IMR-90 (cell line): ENCODE measurements at regions not wholly inside any gene's neighbourhood (a gene's known extent, or its start where the extent isn't known, plus 50 kb on each side); places are given as distances from the start of the nearest gene placed in this dataset.

ENCODE experiments used
- ATAC-seq: fragments of 200-7000 bp; cut with Tn5 transposase; 2 replicates; pipeline ENCODE4 v1.9.1; 2020; ENCODE audit warnings: low read depth, mild to moderate bottlenecking, moderate library complexity
- BruUV-seq: library from RNA; stranded (reverse); fragments of 400-500 nt; replicated peaks from 2 replicates; lab custom pipeline; 2021; lab: Mats Ljungman, UMichigan
- CTCF ChIA-PET: fragments of 300-600 bp; formaldehyde crosslinking; extraction: SDS; loops from one replicate; lab custom pipeline; 2021; ENCODE audit warnings: antibody characterized with exemption; lab: Yijun Ruan, JAX
- POLR2A ChIA-PET: fragments of 300-600 bp; sonication (Branson Sonifier 250); formaldehyde crosslinking; loops from one replicate; lab custom pipeline; 2022; ENCODE audit warnings: antibody characterized with exemption; ENCODE audit not compliant: unreplicated experiment; lab: Charles Lee
- DNase-seq: peaks from one replicate; pipeline ENCODE4 v3.0.0; 2013
- H2AFZ ChIP-seq: replicated peaks from 2 replicates; pipeline ENCODE3; 2013; ENCODE audit warnings: low read length, mild to moderate bottlenecking; ENCODE audit not compliant: poor library complexity
- H2AK5ac ChIP-seq: 2 replicates; pipeline ENCODE4 v1.6.1; 2013; ENCODE audit warnings: low read depth, low read length, inconsistent platforms
- H2AK9ac ChIP-seq: replicated peaks from 2 replicates; pipeline ENCODE3; 2013; ENCODE audit warnings: mild to moderate bottlenecking, low read depth, low read length, moderate library complexity; ENCODE audit not compliant: poor library complexity
- H2BK120ac ChIP-seq: 2 replicates; pipeline ENCODE4 v1.6.1; 2013; ENCODE audit warnings: low read depth, low read length, inconsistent platforms
- H2BK15ac ChIP-seq: 3 replicates; pipeline ENCODE4 v1.6.1; 2013; ENCODE audit warnings: low read depth, low read length, inconsistent platforms
- H2BK20ac ChIP-seq: 2 replicates; pipeline ENCODE4 v1.6.1; 2013; ENCODE audit warnings: low read depth, mild to moderate bottlenecking, inconsistent platforms, low read length, moderate library complexity
- H2BK5ac ChIP-seq: 2 replicates; pipeline ENCODE4 v1.6.1; 2013; ENCODE audit warnings: mild to moderate bottlenecking, low read depth, low read length, inconsistent platforms; ENCODE audit not compliant: poor library complexity, severe bottlenecking
- H3K14ac ChIP-seq: replicated peaks from 2 replicates; pipeline ENCODE4 v1.6.1; 2013; ENCODE audit warnings: low read depth, low read length, inconsistent platforms
- H3K18ac ChIP-seq: 2 replicates; pipeline ENCODE4 v1.6.1; 2013; ENCODE audit warnings: low read depth, low read length, control low read depth
- H3K23ac ChIP-seq: 2 replicates; pipeline ENCODE4 v1.6.1; 2013; ENCODE audit warnings: low read depth, low read length, inconsistent platforms
- H3K27ac ChIP-seq: 2 replicates; pipeline ENCODE4 v1.5.1; 2013; ENCODE audit warnings: mild to moderate bottlenecking, control low read depth, low read length; ENCODE audit not compliant: insufficient read depth
- H3K27me3 ChIP-seq: 2 replicates; pipeline ENCODE4 v1.6.1; 2013; ENCODE audit warnings: low read length; ENCODE audit not compliant: control insufficient read depth, insufficient read depth
- H3K36me3 ChIP-seq: 2 replicates; pipeline ENCODE4 v1.6.1; 2013; ENCODE audit warnings: low read length, mixed read lengths; ENCODE audit not compliant: control insufficient read depth, insufficient read depth
- H3K4ac ChIP-seq: 2 replicates; pipeline ENCODE4 v1.6.1; 2013; ENCODE audit warnings: low read depth, low read length, inconsistent platforms
- H3K4me1 ChIP-seq: 2 replicates; pipeline ENCODE4 v1.6.1; 2013; ENCODE audit warnings: low read length, mixed read lengths; ENCODE audit not compliant: control insufficient read depth, insufficient read depth
- H3K4me2 ChIP-seq: 2 replicates; pipeline ENCODE4 v1.6.1; 2013; ENCODE audit warnings: low read depth, mild to moderate bottlenecking, control low read depth, low read length, moderate library complexity
- H3K4me3 ChIP-seq: 2 replicates; pipeline ENCODE4 v1.5.1; 2013; ENCODE audit warnings: low read depth, mild to moderate bottlenecking, control low read depth, low read length, moderate library complexity; ENCODE audit not compliant: insufficient read depth
- H3K56ac ChIP-seq: 2 replicates; pipeline ENCODE4 v1.6.1; 2013; ENCODE audit warnings: low read length, inconsistent platforms; ENCODE audit not compliant: insufficient read depth; ENCODE audit errors: extremely low read depth
- H3K79me1 ChIP-seq, 2 experiments: 2 replicates each; pipeline ENCODE4 v1.6.1; 2013; ENCODE audit warnings: low read length in 2 of 2, inconsistent platforms in 1 of 2, low read depth in 1 of 2
- H3K9ac ChIP-seq: 2 replicates; pipeline ENCODE4 v1.6.1; 2013; ENCODE audit warnings: low read depth, low read length, control low read depth
- H3K9me1 ChIP-seq: 2 replicates; pipeline ENCODE4 v1.6.1; 2013; ENCODE audit warnings: low read length, inconsistent platforms; ENCODE audit not compliant: insufficient read depth
- H3K9me3 ChIP-seq: 2 replicates; pipeline ENCODE4 v1.6.1; 2013; ENCODE audit warnings: low read length; ENCODE audit not compliant: control insufficient read depth, insufficient read depth
- H4K20me1 ChIP-seq: 2 replicates; pipeline ENCODE4 v1.6.1; 2013; ENCODE audit warnings: low read length, inconsistent platforms; ENCODE audit not compliant: insufficient read depth
- H4K5ac ChIP-seq: 2 replicates; pipeline ENCODE4 v1.6.1; 2013; ENCODE audit warnings: mild to moderate bottlenecking, low read depth, low read length, control low read depth
- H4K8ac ChIP-seq, 2 experiments: 2 replicates each; pipeline ENCODE4 v1.6.1; 2013; ENCODE audit warnings: low read depth in 2 of 2, low read length in 2 of 2, control low read depth in 1 of 2, inconsistent platforms in 1 of 2
- H4K91ac ChIP-seq: 2 replicates; pipeline ENCODE4 v1.6.1; 2013; ENCODE audit warnings: low read depth, low read length, inconsistent platforms; ENCODE audit not compliant: insufficient read depth
- BHLHE40 ChIP-seq: fragments of 150-350 bp; IDR thresholded peaks from 2 replicates; pipeline ENCODE4 v1.6.1; 2016; ENCODE audit warnings: mild to moderate bottlenecking, low read depth, low read length
- CEBPB ChIP-seq: IDR thresholded peaks from 2 replicates; pipeline ENCODE4 v1.6.1; 2012; ENCODE audit warnings: low read depth, low read length, improper control_type of control experiment
- CHD1 ChIP-seq: IDR thresholded peaks from 2 replicates; pipeline ENCODE4 v1.6.1; 2012; ENCODE audit warnings: low read depth, low read length, improper control_type of control experiment
- CTCF ChIP-seq: conservative IDR thresholded peaks from 2 replicates; pipeline ENCODE4 v1.5.1; 2012; ENCODE audit warnings: mild to moderate bottlenecking, low read depth, low read length, improper control_type of control experiment
- ELK1 ChIP-seq: fragments of 150-350 bp; IDR thresholded peaks from 2 replicates; pipeline ENCODE4 v1.6.1; 2016; ENCODE audit warnings: low read depth, mild to moderate bottlenecking, low read length, moderate library complexity, borderline replicate concordance
- FOS ChIP-seq: fragments of 150-350 bp; IDR thresholded peaks from 2 replicates; pipeline ENCODE4 v1.6.1; 2016; ENCODE audit warnings: low read depth, low read length
- MAFK ChIP-seq: IDR thresholded peaks from 2 replicates; pipeline ENCODE4 v1.6.1; 2012; ENCODE audit warnings: low read depth, low read length, improper control_type of control experiment
- MAZ ChIP-seq: IDR thresholded peaks from 2 replicates; pipeline ENCODE4 v1.6.1; 2012; ENCODE audit warnings: low read depth, mild to moderate bottlenecking, low read length, improper control_type of control experiment, moderate library complexity, borderline replicate concordance
- MXI1 ChIP-seq: IDR thresholded peaks from 2 replicates; pipeline ENCODE4 v1.6.1; 2012; ENCODE audit warnings: low read depth, mild to moderate bottlenecking, low read length, moderate library complexity, borderline replicate concordance
- NFE2L2 ChIP-seq: fragments of 150-350 bp; IDR thresholded peaks from 2 replicates; pipeline ENCODE4 v1.6.1; 2016; ENCODE audit warnings: low read depth, mild to moderate bottlenecking, low read length
- POLR2A ChIP-seq: IDR thresholded peaks from 2 replicates; pipeline ENCODE4 v1.6.1; 2012; ENCODE audit warnings: mild to moderate bottlenecking, low read depth, low read length
- RAD21 ChIP-seq: IDR thresholded peaks from 2 replicates; pipeline ENCODE4 v1.6.1; 2012; ENCODE audit warnings: low read length, improper control_type of control experiment
- RCOR1 ChIP-seq: IDR thresholded peaks from 2 replicates; pipeline ENCODE4 v1.6.1; 2012; ENCODE audit warnings: mild to moderate bottlenecking, low read length, improper control_type of control experiment; ENCODE audit not compliant: insufficient replicate concordance
- RFX5 ChIP-seq: IDR thresholded peaks from 2 replicates; pipeline ENCODE4 v1.8.0; 2012; ENCODE audit warnings: low read depth, mild to moderate bottlenecking, low read length, moderate library complexity
- SMC3 ChIP-seq: fragments of 150-350 bp; IDR thresholded peaks from 2 replicates; pipeline ENCODE4 v1.6.1; 2016; ENCODE audit warnings: low read depth, mild to moderate bottlenecking, antibody characterized with exemption, low read length, moderate library complexity
- USF2 ChIP-seq: fragments of 150-350 bp; IDR thresholded peaks from 2 replicates; pipeline ENCODE4 v1.6.1; 2017; ENCODE audit warnings: mild to moderate bottlenecking, antibody characterized with exemption, low read length, low read depth
- WGBS, 2 experiments: methylation state at CpG; one replicate each; pipeline versions ENCODE4 v1.1.5 to v1.1.7; 2013; ENCODE audit warnings: missing lambda C conversion rate in 2 of 2; ENCODE audit not compliant: insufficient read length in 1 of 2; ENCODE audit errors: extremely low coverage in 2 of 2; 5-methylcytosine and 5-hydroxymethylcytosine counted together
- dilution Hi-C: fragments of 300-500 bp; cut with HindIII; formaldehyde crosslinking; loops from one replicate; pipeline ENCODE4 v1.14.3; 2018; ENCODE audit warnings: low sequenced_read_pairs; ENCODE audit not compliant: unreplicated experiment
- in situ Hi-C: fragments of 300-500 bp; cut with MboI; formaldehyde crosslinking; loops from 3 replicates; pipeline ENCODE4 v1.14.3; 2019; ENCODE audit warnings: low sequenced_read_pairs, inconsistent platforms, mixed read lengths
- intact Hi-C: fragments of 100-400 bp; cut with micrococcal nuclease; formaldehyde crosslinking; loops from 2 replicates; pipeline ENCODE4 v1.10.0; 2022

GRCh38 chr18:32613821-32614220 lies 143.1 kb upstream of the GAREM1 start:
- H3K9ac ChIP-seq, result no peak overlapping the region
- H2BK5ac ChIP-seq, result no peak overlapping the region
- intact Hi-C loops (no loop called here), dilution Hi-C loops (no loop called here), in situ Hi-C loops (no loop called here)
- no peak overlapping the region for H2AFZ ChIP-seq
- no TSS peak for BruUV-seq
- no peak overlapping the region for H3K4me3 ChIP-seq
- no peaks in the 10 kb centered on the region for H3K36me3 ChIP-seq
- no peak overlapping the region for H3K27ac ChIP-seq
- no peak overlapping the region for H2BK15ac ChIP-seq
- ChIA-PET CTCF (no interaction called here), POLR2A (no interaction called here)
- no peaks in the 10 kb centered on the region for H3K9me1 ChIP-seq
- no CpG with 5 or more reads among the region's 3 CpGs for WGBS, 2 experiments
- no peak overlapping the region for H3K14ac ChIP-seq
- ATAC-seq, result no peak
- H3K18ac ChIP-seq, result no peak overlapping the region
- H2AK5ac ChIP-seq, result no peak overlapping the region
- H3K9me3 ChIP-seq, result no peaks in the 10 kb centered on the region
- no peaks in the 10 kb centered on the region for H3K27me3 ChIP-seq
- H3K56ac ChIP-seq, result no peak overlapping the region
- H4K20me1 ChIP-seq, result no peaks in the 10 kb centered on the region
- no peak overlapping the region for H4K5ac ChIP-seq
- H3K4ac ChIP-seq, result no peak overlapping the region
- no peak overlapping the region for H4K91ac ChIP-seq
- H3K4me2 ChIP-seq, result no peak overlapping the region
- H4K8ac ChIP-seq, result no peak overlapping the region
- H2AK9ac ChIP-seq, result no peak overlapping the region
- H3K79me1 ChIP-seq, result no peaks in the 10 kb centered on the region
- H3K23ac ChIP-seq, result no peak overlapping the region
- H2BK120ac ChIP-seq, result no peak overlapping the region
- H3K4me1 ChIP-seq, result no peaks in the 10 kb centered on the region
- no peak for DNase-seq
- TF ChIP-seq RFX5 (no peak), POLR2A (no peak), BHLHE40 (no peak), MXI1 (no peak), RAD21 (no peak), NFE2L2 (no peak), USF2 (no peak), ELK1 (no peak), CHD1 (no peak), MAFK (no peak), CTCF (no peak), CEBPB (no peak), RCOR1 (no peak), SMC3 (no peak), FOS (no peak), MAZ (no peak)
- H2BK20ac ChIP-seq, result no peak overlapping the region
